HG03175 (cell line): ENCODE measurements at regions not wholly inside any gene's neighbourhood (a gene's known extent, or its start where the extent isn't known, plus 50 kb on each side); places are given as distances from the start of the nearest gene placed in this dataset.
"Not testable (repeated sequence)": the region's sequence is repeated elsewhere in the genome, so short reads cannot be mapped to it uniquely, and the experiment has no call there.

ENCODE experiments used
- ATAC-seq: cut with Tn5 transposase; IDR thresholded peaks from one replicate; pipeline ENCODE4 v1.9.1; 2021; ENCODE audit warnings: mild to moderate bottlenecking, moderate library complexity; ENCODE audit not compliant: unreplicated experiment

DNA sequence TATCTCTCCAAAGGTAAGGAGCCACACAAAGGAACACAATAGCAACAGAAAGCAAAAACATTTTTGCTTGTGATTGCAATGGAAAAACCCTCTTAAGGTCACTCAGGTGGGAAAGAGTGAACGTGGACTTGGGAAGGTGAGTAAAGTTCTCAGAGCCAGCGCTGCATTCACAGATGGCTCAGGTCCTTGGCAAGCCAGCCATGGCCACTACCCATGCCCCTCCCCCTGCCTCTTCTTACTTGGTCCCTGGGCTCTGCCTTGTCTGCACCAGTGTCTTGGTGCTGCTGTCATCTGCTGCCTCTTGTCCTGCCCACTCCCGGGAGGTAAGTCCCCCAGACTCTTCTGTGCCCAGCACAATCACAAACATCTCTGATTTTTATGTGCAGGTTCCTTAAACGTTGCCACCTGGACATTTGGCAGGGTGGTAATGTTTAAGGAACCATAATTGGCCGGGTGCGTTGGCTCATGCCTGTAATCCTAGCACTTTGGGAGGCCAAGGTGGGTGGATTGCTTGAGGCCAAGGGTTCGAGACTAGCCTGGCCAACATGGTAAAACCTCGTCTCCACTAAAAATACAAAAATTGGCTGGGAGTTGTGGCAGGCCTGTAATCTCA, 74.6 kb downstream of the FEM1C start:
- no peak for ATAC-seq

DNA sequence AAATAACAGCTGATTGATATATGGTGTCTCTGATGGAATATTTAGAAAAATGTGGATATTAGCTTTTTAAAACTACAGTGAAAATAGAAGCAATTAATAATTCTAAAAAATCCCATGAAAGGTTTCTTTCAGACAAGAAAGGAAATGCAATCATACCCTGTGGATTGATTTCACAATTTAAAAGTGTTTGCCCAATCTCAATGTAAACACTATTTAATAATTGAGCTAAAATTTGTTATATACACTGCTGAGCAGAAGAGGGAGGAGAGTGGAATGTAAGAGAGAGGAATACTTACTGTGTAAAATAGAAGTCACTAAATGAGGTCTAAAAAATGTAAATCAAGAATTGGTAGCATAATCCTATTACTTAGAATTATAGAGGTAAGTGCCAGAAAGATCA, 76.9 kb downstream of the FEM1C start:
- ATAC-seq = no peak

DNA sequence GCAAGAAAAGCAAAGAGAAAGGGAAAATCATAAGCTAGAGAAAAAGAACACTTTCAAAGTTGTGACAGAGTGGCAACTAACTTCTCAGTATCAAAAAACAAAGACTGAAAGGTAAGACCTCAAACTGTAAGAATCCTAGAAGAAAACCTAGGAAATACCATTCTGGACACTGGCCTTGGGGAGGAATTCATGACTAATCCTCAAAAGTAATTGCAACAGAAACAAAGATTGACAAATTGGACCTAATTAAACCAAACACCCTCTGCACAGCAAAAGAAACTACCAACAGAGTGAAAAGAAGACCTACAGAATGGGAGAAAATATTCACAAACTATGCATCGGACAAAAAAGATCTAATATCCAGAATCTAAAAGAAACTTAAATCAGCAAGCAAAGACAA, 79.1 kb downstream of the FEM1C start:
- no peak for ATAC-seq

DNA sequence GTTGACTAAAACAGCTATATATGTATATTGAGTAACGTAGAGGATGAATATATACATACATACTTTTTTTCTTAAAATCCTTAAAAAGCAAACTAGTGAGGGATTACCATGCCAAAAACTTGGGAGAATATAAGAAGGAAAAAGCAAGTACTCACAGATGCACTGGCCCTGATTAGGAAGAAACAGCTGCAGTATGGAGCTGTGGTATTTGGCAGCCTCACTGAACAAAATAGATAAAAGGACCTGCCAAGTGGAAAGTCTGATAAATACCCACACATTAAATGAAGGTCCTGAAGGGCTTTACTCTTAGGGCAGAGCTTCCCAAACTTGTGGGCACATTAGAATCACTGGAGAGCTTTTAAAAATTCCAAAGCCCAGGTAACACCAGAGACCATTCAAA, 80.6 kb downstream of the FEM1C start:
- ATAC-seq = no peak

DNA sequence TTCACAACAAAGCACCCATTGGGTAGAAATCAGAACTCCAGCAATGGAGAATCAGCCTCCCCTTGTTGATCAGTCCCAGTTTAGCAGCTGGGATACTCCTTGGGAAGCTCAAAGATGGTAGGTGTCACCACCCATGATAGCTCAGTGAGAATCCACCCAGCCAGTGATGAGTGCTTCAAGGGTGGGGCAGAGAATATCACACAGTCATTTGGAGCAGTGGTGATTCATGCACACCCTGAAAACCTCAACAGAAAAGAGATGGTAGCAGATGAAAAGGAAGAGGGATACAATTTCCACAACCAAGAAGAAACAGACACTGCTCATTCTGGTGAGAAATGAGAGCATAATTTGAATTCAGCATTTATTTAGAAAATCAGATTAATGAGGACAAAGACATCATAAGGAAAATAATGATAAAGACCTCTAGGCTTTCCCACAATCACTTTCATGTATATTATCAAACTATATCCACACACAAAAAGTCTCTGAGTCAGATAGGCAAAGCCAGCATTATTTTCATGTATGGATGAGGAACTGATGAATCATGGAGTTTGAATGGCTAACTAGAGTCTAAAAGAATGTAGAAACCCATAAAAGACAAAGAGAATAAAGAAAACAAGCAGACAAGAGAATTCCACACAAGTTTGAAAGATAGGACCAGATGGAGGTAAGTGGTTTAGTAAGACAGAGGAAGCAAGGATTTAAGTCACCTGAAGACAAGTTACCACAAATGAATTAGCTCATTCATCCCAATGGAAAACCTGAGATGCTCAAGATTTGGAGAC, 82.9 kb downstream of the FEM1C start:
- ATAC-seq = peak; percentile 44

DNA sequence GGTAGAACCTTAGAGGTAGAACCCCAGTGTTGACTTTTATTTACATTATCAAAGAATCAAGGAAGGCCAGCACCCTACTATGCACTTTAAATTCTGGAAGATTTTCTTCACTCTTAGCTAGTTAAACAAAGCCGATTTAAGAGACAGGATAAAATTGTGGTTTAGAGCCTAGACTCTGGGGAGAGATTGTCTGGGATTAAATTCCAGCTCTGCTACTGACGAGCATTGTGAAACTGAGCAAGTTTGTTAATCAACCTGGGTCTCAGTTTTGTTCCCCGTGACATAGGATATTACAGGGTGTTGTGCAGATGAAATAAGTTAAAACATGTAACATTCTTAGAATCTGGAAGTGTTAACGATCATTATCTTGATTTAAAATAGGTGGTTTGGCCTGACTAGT, 83.5 kb downstream of the FEM1C start:
- ATAC-seq = no peak

DNA sequence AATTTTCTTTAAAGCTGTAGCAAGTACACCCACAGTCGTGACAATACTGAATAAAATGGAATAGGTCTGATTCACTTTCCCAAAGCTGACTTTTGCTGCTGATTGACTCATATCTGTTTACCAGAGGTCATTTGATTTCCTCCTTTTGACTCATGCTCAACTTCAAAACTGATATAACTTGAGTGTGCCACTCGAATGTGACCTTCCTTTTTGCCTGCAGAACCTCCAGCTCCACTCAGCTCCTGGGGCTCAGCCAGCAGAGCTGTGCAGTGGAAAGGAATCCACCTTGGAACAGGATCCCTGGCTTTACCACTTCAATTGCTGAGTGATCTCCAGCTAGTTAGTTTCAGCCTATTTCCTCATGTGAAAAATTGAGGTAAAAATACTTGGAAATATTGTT, 84.1 kb downstream of the FEM1C start:
- peak; percentile 64 for ATAC-seq

DNA sequence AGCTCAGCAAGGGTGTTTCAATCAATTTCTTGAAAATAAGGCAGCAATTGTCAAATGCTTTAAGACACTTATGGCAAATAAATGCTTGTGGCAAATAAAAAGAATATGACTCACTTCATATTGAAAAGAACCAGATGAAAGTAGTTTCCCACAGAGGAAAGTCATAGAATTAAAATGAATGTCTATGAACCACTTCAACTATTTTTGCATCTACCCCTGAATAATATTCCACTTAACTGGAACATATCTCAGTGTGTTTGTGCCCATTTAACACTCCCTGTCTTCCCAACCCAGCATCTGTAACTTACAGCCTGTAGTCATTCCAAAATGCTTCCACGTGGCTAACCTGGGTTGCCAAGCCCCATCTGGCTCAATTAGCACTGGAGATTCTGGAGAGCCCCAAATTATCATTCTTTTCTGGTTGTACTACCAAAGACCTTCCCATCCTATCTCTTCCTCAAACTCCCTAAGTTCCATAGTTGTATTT, 84.7 kb downstream of the FEM1C start:
- no peak for ATAC-seq

DNA sequence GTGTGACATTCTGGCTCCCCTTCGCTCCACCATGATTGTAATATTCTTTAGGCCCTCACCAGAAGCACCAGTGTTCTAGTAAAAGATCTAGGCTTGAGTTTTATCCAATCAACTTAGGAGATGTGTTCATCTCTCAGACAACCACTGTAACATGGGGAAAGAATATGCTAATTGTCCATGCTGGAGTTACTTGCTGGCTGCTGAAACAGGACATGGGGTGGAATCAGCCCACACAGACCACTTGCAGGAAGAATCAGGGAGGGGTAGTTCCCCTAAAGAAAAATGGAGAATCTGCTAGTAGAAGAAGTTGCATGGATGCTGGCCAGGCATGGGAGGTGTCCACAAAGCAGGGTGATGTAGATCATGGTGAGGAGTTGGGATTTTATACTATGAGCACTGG, 86.2 kb downstream of the FEM1C start:
- ATAC-seq = no peak

DNA sequence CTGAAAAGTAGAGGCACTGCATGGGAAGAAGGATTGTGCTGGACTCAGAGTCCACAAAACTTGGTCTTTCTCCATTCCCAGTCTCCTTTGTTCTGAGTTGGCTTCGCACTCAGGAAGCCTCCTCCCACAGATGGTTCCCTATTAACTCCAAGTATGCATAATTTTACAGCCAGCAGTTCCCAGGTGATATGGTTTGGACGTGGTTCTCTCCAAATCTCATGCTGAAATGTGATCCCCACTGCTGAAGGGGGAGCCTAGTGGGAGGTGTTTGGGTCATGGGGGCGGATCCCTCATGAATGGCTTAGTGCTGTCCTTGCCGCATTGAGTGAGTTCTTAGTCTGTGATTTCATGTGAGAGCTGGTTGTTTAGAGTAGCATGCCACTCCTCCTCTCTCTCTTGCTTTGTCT, 86.6 kb downstream of the FEM1C start:
- no peak for ATAC-seq

DNA sequence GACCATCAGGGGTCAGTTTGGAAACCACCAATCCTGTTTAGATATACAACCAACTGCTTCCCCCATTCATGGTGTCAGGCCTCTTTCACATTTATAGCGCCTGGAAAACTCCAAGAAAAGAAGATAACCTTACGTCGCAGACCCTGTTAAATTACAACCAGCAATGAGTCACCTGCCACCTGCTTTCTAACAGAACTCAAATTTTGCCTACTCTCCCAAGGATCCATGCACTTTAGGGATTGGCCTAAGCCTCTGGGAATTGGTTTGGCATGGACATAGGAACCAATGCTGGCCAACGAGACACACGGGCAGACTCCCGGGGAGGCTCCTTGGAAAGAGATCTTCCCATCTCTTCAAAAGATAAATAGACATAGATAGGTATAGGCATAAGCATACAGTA, 87.0 kb downstream of the FEM1C start:
- no peak for ATAC-seq

DNA sequence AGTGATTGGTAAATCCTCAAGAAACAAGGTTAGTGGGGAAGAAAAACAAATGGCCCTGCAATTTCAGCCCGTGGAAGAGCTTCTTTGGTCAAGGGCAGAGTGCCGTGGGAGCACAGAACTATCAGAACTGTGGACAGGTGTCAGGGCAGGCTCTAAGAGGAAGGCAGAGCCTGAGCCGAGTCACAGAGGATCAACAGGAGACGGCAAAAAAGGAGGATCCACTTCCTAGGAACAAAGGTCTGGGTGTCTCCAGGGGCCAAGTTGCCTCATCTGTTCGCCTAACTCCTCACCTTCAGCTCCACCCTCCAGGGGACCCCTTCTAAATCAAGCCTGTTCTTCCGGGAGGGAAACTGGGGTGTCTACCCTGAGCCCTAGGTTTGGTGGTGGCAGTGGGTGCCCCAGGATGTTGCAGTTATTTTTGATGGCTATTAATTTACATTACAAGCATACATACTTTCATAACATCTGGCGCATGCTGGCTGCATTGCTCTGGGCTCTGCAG, 88.0 kb downstream of the FEM1C start:
- no peak for ATAC-seq

DNA sequence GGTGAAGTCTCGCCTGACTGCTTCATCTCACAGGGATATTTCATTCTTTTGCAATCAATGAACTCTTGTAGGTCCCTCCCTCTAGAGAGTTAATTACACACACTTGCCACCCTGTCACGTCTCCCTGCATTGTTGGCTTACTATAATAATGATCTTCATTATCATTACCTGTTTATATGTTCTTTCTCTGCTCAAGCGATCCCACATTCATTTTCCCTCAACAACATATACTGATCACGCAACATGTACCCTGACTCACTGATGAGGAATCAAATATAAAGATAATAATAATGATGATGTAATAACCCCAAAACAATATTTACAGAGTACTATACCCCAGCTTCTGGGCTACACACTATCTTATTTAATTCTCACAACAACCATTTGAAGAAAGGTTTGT, 88.5 kb downstream of the FEM1C start:
- no peak for ATAC-seq

DNA sequence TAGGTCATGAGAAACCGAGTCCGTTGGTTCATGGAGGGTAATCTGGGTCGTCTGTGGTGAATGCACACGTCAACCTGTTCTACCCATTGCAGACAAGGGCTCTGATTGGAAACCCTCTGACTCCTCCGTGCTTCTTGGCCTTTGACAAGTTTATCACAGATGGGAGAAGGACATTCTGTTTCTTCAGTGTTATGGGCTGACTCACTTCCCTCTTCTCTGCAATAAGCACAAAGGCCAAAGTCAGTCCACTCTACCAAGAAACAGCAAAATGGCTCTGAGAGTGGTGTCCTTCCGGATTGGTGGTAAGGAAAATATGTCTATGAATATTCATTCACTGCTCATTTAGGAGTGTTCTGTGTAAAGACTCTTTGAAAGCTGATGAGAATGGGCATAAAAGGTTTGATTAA, 89.3 kb downstream of the FEM1C start:
- ATAC-seq = no peak

DNA sequence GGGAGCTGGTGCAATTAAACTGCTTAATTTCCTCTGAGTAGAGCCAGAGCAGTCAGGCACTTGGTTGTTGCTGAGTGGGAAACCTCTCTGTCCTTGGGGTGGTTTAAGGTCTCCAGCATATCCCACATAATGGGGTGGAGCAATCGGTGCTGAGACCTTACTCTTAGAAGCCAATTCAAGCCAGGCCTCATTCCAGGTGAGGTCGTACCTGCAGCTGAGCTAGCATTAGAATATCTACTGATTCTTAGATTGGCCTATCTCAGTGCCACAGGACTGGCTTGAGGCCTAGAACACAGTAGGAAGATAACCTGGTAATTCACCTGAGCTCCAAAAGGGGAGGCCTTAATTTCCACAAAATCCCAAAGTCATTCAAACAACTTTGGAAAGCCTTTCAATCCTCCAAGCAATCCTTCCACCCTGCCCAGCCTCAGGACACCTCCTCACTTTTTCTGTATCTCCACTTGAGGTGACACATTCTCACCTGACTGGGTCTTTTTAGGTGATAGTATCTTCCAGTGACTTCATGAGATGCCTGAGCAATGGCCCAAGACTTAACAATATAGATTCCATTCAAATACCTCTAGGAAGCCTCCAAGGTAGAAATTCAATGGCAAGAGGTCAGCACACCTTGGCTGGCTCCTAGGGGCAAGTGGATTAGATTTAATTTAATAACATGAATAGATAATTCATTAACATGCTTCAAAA, 91.0 kb downstream of the FEM1C start:
- ATAC-seq = no peak

DNA sequence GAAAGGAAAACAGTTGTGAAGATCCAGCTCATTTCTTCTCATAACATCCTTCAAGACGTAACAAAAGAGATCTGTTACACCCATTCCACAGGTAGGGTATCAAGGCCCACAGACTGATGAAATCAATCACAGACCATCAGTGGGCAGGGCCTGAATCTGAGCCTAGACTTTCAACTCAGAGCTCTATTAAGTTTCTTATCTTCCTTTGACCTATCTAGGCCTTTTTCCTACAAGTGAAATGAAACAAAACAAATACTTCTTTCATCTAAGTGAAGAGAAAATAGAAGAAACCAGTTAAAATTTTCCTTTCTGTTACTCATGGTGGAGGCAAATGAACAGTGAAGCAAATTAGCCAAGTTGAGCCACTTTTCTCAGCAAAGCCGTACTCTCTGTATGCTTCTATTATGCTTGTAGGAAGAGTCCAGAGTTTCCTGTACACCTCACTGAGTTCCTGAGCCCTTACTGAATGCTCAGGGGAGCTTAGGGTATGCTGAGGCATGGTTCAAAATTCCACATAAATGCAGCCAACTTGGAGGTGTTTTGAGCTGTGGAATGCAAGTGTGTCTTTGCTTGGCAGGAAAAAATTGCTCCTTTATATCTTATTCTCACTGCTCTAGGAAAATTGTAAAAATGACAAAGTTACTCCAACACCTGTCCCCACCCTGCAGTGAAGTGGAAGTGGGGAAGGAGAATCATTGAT, 91.9 kb downstream of the FEM1C start:
- no peak for ATAC-seq

DNA sequence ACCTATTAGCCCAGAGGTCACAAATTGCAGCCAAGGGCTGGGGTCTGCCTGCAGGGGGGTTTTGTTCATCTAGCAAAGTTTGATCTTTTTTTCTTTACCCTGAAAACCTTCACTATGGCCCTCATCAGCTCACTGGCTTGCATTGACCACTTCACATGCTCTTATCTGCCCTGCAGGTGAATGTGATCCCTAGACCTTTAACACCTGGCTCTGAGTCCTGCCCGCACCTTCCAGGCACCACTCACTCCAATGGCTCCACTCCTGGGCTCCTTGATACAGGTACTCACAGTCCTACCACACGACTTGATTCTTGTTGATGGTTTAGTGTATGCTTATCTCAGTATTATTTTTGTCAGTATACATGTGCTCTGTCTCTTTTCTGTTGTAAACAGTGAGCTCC, 92.5 kb downstream of the FEM1C start:
- ATAC-seq = no peak

DNA sequence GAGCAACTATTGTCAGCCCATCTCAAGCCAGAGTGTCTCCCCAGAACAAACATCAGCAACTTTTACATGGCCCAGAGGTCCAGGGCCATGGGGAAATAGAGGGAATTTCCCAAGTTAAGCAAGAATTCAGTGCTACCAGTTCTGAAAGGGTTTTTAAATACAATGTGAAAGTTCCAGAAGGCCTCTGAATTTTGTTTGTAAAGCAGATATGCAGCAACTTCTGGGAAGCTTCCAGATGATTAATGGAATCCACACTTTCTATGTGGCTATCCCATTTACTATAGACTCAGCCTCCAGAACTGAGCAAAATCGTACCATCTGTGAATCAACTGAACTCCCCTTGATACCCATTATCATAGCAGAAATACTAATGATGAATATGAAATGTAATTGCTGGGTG, 93.8 kb downstream of the FEM1C start:
- ATAC-seq = no peak

DNA sequence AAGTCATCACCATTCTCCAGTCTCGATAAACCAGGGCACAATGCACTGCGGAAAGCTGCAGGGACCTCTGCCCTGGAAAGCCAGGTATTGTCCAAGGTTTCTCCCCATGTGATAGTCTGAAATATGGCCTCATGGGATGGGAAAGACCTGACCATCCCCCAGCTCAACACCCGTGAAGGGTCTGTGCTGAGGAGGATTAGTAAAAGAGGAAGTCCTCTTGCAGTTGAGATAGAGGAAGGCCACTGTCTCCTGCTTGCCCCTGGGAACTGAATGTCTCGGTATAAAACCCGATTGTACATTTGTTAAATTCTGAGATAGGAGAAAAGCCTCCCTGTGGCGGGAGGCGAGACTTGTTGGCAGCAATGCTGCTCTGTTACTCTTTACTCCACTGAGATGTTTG, 95.9 kb downstream of the FEM1C start:
- not testable (repeated sequence) for ATAC-seq

DNA sequence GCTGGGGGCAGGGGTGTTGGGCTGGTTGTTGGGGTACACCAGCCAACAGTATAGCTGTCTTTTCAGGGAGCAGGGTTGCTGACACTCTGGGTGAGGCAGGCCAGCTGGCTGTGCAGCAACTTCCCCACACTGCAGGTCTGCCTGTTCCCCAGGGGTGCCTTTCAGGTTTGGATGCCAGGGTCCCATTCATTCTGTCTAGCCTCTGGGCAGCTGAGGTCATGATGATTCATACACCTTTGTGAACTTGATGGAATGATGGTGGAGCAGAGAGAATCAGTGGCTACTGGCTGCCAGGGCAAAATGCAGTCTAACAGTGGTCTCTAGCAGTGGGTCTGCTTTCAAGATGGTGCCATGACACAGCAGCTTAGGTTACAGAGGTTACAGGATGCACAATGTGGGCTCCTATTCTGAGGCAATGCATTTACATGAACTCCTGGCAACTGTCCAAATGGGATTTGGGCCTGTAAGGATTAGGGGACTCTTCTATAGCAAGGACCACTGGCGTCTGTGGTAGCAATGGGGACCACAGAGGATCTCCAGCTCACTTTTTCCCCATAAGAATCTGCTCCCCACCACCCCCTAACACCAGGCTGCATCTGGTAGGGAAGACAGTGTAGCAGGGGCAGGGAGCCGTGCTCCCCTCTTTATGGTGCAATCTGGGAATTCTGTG, 103.7 kb downstream of the FEM1C start:
- no peak for ATAC-seq

DNA sequence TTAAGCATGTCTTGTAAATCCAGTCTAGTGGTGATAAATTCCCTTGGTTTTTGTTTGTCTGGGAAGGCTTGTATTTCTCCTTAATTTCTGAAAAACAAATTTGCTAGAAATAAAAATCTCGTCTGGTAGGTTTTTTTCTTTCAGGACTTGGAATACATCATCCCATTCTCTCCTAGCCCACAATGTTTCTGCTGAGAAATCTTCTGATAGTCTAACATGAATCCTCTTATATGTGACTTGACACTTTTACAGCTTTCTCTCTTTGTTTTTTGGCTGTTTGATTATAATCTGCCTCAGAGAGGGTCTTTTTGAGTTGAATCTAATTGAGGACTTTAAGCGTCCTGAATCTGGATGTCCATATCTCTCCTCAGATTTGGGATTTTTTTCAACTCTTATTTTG, 104.9 kb downstream of the FEM1C start:
- ATAC-seq = no peak
